ENCODE measurements at regions not wholly inside any gene's neighbourhood (a gene's known extent, or its start where the extent isn't known, plus 50 kb on each side); places are given as distances from the start of the nearest gene placed in this dataset.

DNA sequence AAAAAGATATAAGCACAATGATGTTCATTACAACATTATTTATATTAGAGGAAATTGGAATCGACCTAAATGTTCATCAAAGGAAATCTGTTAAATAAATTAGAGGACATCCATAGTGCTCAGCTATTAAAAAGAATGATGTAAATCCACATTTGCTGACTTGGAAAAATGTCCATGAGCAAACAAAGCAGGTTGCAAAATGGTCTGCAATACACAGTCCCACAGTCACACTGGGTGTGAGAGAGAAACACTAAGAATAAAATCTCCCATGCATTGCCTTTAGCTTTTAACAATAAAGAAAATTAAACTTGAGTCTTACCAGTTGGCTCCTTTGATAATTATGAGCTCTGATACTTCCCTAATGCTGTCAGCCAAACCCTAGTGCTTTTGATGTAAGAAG, 811.1 kb upstream of the SALL3 start:
- TF ChIP-seq CTCF (optimal IDR thresholded peaks at IDR 0.05 in 1 of 3, IDR thresholded peaks at IDR 0.05 in 1 of 3, conservative IDR thresholded peaks at IDR 0.05 in 1 of 3; ENCODE audit: extremely low read depth in 1 of 3, insufficient read depth in 2 of 3, low read length in 3 of 3) (no peak), EZH2 (IDR thresholded peaks at IDR 0.05; ENCODE audit: low read length) (no peak)

Measured in keratinocyte (primary cell).